ENCODE measurements at regions not wholly inside any gene's neighbourhood (a gene's known extent, or its start where the extent isn't known, plus 50 kb on each side); places are given as distances from the start of the nearest gene placed in this dataset.
A peak's percentile ranks its signal among the peaks of the same experiment; 100 is the strongest.

DNA sequence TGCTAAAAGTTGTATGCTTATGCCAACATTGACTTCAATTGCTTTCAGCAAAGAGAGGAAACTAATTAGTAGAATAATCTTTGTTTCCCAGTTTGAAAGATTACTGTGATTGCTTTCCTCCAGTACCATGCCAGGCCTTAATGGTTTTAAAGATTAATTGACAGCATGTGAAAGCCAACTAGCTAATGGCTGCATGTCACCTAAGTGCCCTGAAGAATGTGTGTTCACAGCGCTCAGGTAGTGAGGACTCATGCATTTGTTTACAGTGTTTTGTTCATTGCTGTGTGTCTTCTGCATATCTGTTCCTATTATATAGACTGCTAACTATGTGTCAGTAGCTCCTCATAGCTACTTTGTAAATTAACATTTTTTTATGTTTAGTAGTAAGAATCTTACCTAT is 335.6 kb downstream of the LRRIQ3 start:
- no peak for DNase-seq (ENCODE audit: low read depth)

DNA sequence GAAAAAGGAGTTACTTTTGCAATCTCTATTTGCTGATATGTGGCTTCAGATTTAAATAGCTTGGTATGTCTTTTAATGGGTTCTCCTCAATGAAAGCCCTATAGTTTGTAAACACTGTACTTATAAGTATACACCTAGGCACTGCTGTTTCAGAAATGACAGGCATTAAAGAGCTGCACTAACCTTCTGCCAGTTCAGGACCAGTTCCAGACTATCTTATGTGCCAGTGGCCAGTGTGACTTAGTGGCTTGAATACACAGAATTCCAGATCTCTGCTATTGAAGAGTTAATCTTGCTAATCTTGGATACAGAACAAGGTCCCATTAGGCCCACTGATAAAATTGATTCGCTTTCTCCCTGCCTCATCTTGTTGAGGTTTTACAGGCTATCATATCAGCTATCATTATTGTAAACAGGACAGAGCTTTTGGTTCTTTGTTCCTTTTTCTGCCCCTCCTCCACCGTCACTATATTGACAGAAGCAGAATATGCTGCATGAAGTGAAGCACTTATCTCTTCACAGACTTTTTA is 337.5 kb downstream of the LRRIQ3 start:
- TF ChIP-seq, protein P1, sequence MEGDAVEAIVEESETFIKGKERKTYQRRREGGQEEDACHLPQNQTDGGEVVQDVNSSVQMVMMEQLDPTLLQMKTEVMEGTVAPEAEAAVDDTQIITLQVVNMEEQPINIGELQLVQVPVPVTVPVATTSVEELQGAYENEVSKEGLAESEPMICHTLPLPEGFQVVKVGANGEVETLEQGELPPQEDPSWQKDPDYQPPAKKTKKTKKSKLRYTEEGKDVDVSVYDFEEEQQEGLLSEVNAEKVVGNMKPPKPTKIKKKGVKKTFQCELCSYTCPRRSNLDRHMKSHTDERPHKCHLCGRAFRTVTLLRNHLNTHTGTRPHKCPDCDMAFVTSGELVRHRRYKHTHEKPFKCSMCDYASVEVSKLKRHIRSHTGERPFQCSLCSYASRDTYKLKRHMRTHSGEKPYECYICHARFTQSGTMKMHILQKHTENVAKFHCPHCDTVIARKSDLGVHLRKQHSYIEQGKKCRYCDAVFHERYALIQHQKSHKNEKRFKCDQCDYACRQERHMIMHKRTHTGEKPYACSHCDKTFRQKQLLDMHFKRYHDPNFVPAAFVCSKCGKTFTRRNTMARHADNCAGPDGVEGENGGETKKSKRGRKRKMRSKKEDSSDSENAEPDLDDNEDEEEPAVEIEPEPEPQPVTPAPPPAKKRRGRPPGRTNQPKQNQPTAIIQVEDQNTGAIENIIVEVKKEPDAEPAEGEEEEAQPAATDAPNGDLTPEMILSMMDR (IDR thresholded peaks at IDR 0.05; ENCODE audit: insufficient read depth, low read depth, low read length) = no peak
- H3K4me3 ChIP-seq (ENCODE audit: low read depth, low read length) = no peak overlapping the region
- no peak for DNase-seq (ENCODE audit: low read depth)

More for the DNA sequence above, 335.6 kb downstream of the LRRIQ3 start:
- no peak overlapping the region for H3K4me3 ChIP-seq (ENCODE audit: low read depth, low read length)
- TF ChIP-seq, protein P1 (IDR thresholded peaks at IDR 0.05; ENCODE audit: insufficient read depth, low read depth, low read length) = no peak

DNA sequence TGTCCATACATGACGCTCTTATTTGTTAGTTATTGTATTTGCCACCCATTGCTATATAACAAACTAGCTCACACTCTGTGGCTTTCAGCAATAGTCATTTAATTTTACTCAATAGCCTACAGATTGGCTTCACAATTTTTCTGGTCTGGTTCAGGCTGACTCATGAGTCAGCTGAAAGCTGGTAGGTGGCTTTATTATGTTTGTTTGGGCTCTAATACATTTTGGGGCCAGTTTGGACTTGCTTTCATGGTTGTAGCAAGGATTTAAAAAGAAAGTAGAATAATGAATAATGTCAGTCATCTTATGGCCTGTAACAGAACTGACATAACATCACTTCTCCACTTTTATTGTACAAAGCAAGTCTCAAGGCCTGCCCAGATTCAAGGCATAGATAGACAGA is 338.7 kb downstream of the LRRIQ3 start:
- no peak for DNase-seq (ENCODE audit: low read depth)
- H3K4me3 ChIP-seq (ENCODE audit: low read depth, low read length) = no peak overlapping the region
- TF ChIP-seq, protein P1 (IDR thresholded peaks at IDR 0.05; ENCODE audit: insufficient read depth, low read depth, low read length) = no peak

DNA sequence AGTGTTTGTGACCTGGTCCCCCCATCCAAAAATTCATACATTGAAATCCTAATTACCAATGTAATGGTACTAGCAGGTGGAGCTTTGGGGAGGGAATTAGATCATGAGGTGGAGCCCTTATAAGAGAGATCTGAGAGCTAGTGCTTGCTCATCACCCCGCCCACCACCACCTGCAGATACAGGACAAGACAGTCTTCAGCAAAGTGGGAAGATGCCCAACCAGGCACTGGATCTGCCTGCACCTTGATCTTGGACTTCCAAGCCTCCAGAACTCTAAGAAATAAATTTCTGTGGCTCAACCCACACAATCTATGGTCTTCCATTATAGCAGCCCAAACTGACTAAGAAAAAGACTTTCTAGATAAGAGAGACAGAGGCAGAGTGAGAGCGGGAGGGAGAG is 343.4 kb downstream of the LRRIQ3 start:
- H3K4me3 ChIP-seq (ENCODE audit: low read depth, low read length) = no peak overlapping the region
- TF ChIP-seq, protein P1 (IDR thresholded peaks at IDR 0.05; ENCODE audit: insufficient read depth, low read depth, low read length) = no peak
- DNase-seq (ENCODE audit: low read depth) = no peak

DNA sequence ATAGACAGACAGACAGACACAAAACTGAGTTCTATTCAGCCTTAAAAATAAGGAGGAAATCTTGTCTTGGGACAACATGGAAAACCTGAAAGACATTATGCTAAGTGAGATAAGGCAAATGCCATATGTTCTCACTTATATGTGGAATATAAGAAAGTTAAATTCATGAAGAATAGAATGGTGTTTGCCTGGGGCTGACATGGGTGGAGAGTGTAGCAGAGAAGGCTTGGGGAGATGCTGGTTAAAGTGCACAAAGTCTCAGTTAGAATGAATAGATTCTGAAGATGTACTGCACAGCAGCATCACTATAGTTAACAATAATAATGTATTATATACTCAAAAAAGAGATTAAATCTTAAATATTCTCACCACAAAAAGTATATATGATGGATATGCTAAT is 355.5 kb downstream of the LRRIQ3 start:
- TF ChIP-seq, protein P1 (IDR thresholded peaks at IDR 0.05; ENCODE audit: insufficient read depth, low read depth, low read length) = no peak
- no peak for DNase-seq (ENCODE audit: low read depth)
- H3K4me3 ChIP-seq (ENCODE audit: low read depth, low read length) = no peak overlapping the region

DNA sequence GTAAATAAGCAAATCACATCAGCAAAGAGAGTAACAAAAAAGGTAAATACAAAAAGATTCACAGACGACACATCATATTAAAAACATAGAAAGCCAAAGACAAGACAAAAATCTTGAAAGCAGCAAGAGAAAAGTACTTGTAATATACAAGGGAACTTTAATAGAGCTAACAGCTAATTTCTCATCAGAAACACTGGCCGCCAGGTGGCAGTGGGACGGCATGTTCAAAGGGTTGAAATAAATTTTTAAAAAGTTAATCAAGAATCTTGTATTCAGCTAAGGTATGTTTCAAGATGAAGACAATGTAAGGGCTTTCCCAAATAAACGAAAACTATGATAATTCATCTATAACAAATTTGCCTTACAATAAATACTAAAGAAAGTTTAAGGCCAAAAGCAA is 358.1 kb downstream of the LRRIQ3 start:
- DNase-seq (ENCODE audit: low read depth) = peak; percentile 0
- H3K4me3 ChIP-seq (ENCODE audit: low read depth, low read length) = no peak overlapping the region
- TF ChIP-seq, protein P1 (IDR thresholded peaks at IDR 0.05; ENCODE audit: insufficient read depth, low read depth, low read length) = no peak
